GM21786 (cell line): ENCODE measurements at regions not wholly inside any gene's neighbourhood (a gene's known extent, or its start where the extent isn't known, plus 50 kb on each side); places are given as distances from the start of the nearest gene placed in this dataset.
"Not testable (repeated sequence)": the region's sequence is repeated elsewhere in the genome, so short reads cannot be mapped to it uniquely, and the experiment has no call there.

Source experiments
- ATAC-seq: cut with Tn5 transposase; IDR thresholded peaks from one replicate; pipeline ENCODE4 v1.9.1; 2021; ENCODE audit not compliant: unreplicated experiment

- ATAC-seq = no peak
Observed at GRCh38 chr5:86671536-86671935, 53.8 kb downstream of the COX7C start.

GRCh38 chr5:86674069-86674468 is 56.3 kb downstream of the COX7C start:
- no peak for ATAC-seq

GRCh38 chr5:86675311-86675710 is 57.6 kb downstream of the COX7C start:
- ATAC-seq = no peak

GRCh38 chr5:86679529-86679928 is 61.8 kb downstream of the COX7C start:
- peak; percentile 78 for ATAC-seq

- ATAC-seq = no peak
Observed at GRCh38 chr5:86679949-86680348, 62.2 kb downstream of the COX7C start.

- no peak for ATAC-seq
Observed at GRCh38 chr5:86684222-86684621, 66.5 kb downstream of the COX7C start.

GRCh38 chr5:86686046-86686445 is 68.3 kb downstream of the COX7C start:
- ATAC-seq = no peak

- no peak for ATAC-seq
Observed at GRCh38 chr5:86688406-86688805, 70.7 kb downstream of the COX7C start.

GRCh38 chr5:86689103-86689729 is 71.5 kb downstream of the COX7C start:
- peak; percentile 44 for ATAC-seq

- no peak for ATAC-seq
Observed at GRCh38 chr5:86709157-86709881, 91.6 kb downstream of the COX7C start.

- ATAC-seq = no peak
Observed at GRCh38 chr5:86716121-86716520, 98.4 kb downstream of the COX7C start.

GRCh38 chr5:86731319-86732117 is 113.8 kb downstream of the COX7C start:
- not testable (repeated sequence) for ATAC-seq

GRCh38 chr5:86735370-86735769 is 117.6 kb downstream of the COX7C start:
- no peak for ATAC-seq

- ATAC-seq = no peak
Observed at GRCh38 chr5:86737579-86737978, 119.8 kb downstream of the COX7C start.

- ATAC-seq = no peak
Observed at GRCh38 chr5:86748538-86749105, 130.9 kb downstream of the COX7C start.

GRCh38 chr5:86749841-86750240 is 132.1 kb downstream of the COX7C start:
- no peak for ATAC-seq

- ATAC-seq = no peak
Observed at GRCh38 chr5:86756839-86757238, 139.1 kb downstream of the COX7C start.

- ATAC-seq = no peak
Observed at GRCh38 chr5:86757824-86758223, 140.1 kb downstream of the COX7C start.

GRCh38 chr5:86760661-86761060 is 142.9 kb downstream of the COX7C start:
- ATAC-seq = no peak

GRCh38 chr5:86763929-86764328 is 146.2 kb downstream of the COX7C start:
- no peak for ATAC-seq

GRCh38 chr5:86765778-86766502 is 148.2 kb downstream of the COX7C start:
- ATAC-seq = no peak
